Stimulated activated CD4-positive, alpha-beta T cell treated with anti-CD3 and anti-CD28 coated beads, TNF-alpha, amount 100 ng/mL, for 1 hour (primary cell): ENCODE measurements at regions not wholly inside any gene's neighbourhood (a gene's known extent, or its start where the extent isn't known, plus 50 kb on each side); places are given as distances from the start of the nearest gene placed in this dataset.

Experiments used
- DNase-seq, 3 donors: peaks; one replicate each; pipeline ENCODE4 v3.0.0-alpha.2; 2020; ENCODE audit warnings: low read depth in 3 of 3, low spot score in 1 of 3

DNA sequence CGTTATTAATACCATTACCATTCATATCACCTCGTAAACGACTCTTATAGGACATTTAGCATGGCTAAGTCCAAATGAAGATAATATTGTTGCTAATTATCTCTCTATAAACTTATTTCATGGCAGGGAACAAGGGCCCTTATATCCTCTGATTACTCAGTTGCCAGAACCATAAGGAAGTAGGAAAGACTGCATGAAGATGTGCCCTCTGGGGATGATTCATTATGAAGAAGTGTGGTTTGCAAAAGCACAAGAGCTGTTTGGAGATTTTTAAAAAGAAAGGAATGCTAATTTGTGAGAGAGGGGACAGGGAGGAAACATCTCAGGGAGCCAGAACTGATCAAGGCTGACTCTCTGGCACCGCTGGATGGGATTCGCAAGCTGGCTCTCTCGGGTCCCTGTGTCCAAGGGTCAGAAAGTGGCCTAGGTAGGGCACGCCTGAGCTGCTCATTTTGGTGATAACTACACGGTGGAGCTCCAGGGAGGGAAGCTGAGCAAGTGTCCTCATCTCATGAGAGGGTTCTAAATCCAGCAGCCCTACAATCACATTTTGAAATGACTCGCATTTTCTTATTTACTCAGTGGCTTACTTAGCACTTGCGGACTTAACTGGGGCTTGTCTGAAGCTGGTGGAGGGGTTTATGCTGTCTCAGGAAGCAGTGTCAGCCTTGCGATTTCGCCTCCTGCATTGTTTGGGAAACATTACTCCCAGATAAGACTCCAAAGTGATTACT lies 136.8 kb downstream of the C5orf15 start:
- DNase-seq = no peak

DNA sequence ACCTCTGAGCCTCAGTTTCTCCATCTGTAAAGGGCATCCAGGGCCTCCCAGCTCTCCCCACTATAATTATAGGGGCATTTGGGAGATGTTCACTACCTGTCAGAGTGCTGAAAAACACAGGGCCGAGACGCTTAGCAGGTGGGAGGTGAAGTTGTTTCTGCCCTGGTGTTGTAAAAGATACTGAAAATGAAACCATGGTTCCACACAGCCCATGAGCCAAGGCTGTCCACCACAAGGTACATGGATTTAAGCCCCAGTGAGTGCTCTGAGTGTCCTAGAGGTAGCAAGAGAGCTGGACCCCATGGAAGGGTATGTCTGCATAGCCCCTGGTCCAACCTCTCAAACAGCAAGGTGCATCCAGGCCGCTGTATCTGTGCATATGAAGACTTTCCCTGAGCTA lies 137.5 kb downstream of the C5orf15 start:
- DNase-seq = no peak

DNA sequence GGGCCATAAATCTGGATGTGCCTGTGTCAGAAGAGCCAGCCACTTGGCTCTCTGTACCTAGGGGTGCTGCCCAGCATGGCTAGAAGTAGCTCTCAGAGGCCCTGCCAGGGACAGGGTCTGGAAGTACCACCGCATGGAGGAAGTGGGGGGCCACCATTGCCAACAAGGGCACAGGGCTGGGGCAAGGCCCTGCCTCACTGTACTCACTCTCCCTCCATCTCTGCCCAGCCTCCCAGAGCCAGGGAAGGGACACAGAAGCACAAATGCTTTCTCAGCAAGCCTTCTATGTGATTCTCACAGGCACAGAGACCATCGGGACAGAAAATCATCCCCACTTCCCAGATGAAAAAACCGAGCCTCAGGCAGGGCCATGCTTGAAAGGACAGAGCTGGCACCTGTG lies 138.1 kb downstream of the C5orf15 start:
- DNase-seq = no peak

DNA sequence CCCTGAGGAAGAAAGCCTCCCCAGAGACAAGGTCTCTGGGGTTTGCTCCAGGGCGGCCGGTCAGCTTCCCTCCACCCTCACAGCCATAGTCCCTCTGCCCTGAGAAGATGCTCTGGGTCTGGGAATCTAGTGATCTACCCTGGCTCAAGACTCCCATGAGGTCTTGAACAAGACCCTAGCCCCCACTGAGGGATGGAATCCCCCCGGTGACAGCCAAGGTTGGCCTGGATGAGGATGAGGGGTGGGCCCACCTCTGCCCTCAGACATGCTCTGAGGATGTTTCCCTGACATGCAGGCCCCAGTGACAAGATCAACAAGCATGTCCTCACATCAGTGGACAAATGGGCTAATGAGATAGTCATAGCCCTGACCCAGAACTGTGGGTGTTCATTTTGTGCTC lies 138.6 kb downstream of the C5orf15 start:
- DNase-seq = no peak

DNA sequence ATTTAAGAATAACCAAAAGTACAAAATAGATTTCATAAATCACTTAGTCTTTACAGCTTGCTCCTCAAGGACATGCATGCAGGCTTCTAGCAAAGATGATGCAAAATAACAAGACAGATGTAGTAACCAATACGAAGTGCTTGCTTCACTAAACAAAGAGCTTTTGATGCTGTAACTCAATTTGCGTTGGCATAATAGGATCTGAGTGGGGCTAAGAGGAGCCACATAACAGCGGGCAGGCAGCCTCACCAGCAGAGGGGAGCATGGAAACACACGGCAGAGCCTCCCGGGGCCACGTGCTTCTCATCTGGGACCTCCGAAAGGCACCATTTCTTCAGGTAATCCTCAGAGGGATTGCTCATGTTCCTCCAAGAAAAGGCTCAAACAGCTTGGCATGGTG lies 139.7 kb downstream of the C5orf15 start:
- DNase-seq = no peak

DNA sequence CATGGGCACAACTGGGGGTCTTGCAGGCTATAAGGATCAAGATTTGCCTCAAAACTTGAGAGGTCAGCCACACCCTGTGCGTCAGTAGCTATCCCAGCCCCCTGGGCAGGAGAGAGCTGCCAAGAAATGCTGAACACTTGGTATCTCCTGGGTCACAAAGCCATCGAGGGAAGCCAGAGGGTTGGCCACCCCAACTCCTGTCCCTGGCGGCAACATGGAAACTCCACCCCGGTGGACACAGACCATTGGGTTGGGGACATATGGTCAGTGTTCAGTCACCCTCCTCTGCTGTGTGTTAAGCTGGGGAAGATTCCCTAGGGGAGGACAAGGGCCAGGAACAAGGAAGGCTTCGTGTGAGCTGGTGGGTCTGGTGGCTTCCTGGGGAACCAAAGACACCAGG lies 140.6 kb downstream of the C5orf15 start:
- DNase-seq = no peak

DNA sequence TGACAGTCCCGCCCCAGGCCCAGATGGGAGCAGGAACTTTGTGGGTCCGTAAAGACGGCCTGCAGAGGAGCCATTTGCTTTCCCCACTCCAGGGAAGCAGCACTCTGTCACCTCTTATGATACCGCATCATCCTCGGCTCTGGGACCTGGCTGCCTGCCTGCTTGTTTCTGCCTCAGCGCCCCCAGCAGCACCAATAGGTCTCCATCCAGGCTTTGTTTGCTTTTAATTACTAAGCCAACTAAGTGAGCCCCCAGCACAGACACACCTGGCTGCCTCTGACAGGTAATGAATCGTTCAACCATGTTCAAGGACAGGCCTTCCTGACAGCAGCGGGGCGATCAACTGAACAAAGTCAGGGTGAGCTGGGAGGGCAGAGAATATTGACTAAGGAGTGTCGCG lies 141.4 kb downstream of the C5orf15 start:
- DNase-seq = no peak

DNA sequence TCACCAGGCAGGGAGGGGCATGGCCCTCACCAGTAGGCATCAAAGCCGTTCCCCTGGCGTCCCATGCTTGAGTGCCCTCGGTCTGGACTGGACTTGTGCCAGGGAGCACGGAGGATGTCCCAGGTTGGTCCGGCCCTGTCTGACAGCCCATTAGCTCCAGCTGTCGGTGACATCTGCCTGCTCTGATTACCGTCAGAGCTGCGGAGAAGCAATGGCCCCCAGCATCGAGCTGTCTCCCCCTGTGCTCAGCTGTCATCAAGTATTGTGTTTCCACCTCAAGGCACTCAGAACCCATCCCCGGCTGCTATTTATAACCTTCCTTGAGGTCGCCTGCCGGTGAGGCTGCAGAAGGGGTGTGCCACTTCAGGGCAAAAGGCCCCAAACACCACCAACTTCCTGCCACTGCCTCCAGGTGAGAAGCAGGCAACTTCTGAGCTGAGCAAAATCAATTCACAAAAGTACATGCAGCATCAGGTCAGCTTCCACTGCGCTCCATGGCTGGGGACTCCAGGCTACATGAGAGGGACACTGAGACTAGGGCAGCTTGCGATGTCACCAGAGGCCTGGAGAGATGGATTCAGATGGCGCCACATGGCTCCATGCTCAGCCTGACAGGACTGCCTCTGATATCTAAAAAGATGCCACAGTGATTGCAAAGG lies 142.7 kb downstream of the C5orf15 start:
- no peak for DNase-seq

DNA sequence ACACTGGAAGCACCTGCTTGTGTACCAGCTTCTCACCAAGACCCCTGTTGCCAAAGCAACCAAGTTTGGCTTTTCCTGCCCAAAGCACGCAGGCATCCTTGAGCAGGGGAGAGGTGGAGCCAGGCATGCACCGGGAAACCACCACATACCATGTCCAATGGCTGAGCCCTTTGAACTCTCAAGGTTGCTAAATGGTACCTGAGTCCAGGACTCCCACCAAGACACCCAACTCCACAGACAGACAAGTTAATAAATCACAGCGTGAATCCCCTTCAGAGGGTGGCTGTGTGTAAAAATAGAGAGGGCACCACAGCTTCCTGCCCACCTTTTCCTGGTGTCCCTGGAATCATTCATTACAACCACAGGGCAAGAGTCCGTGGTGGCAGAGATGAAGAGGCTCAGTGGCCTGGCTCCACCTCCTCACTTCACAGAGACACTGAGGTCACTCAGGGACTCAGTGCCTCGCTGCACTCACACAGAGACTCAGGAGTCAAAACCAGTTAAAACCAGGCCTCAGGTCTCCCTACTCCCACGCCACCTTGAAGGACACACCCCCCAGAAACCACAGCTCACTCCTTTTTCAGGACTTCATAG lies 143.7 kb downstream of the C5orf15 start:
- DNase-seq = no peak

DNA sequence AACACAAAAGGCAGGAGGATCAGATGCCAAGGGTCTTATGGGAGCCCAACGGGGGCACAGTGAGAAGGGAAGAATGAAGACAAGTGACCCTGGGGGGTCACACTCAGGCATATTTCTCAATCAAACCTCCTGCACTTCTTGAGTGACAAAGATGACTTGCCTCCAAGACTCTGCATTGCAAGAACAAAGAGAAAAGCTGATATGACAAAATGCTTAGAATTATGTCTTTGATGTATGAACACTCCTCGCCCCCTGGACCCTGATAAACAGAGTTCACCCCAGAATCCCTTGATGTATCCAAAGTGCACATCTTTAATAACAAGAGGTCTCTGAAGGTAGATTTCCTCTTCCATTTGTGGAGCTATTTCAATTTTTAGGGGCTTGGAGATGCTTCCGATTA lies 146.5 kb downstream of the C5orf15 start:
- DNase-seq = no peak

DNA sequence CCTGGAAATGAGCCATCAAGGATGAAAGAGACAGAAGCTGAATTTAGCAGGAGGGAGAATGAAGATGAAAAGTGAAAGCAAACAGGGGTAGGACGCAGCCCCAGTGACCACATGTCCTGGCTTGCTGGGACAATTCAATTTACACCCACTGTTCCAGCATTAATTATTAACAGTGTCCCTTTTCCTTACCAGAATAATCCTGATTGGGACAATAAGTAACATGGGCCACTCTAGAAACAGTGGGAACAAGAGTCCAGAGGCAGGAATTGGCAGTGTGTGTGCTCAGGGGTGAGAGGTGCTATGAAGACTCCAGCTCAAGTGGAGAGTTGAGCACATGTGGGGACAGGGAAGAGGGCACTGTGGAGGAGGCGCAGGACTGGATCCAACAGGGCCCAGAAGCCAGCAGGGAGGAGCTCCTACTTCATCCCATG lies 147.1 kb downstream of the C5orf15 start:
- DNase-seq = no peak

DNA sequence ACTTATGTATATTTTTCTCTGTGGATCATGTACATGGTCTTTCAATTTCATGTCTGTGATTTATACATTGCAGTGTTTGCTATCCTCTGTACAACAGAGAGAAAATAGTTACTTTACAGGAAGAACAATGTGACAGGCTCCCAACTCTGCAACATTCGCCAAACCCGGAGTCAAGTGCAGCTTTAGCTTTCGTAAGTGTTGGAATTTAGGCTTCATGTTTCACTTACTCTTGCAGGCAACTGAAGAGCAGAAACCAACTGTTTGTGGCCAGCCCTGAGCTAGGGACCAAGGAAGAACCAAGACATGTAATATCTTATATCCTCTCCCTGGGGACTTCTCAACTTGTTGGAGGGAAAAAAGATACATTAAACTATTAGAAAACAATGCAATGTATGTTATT lies 147.9 kb downstream of the C5orf15 start:
- DNase-seq = no peak

DNA sequence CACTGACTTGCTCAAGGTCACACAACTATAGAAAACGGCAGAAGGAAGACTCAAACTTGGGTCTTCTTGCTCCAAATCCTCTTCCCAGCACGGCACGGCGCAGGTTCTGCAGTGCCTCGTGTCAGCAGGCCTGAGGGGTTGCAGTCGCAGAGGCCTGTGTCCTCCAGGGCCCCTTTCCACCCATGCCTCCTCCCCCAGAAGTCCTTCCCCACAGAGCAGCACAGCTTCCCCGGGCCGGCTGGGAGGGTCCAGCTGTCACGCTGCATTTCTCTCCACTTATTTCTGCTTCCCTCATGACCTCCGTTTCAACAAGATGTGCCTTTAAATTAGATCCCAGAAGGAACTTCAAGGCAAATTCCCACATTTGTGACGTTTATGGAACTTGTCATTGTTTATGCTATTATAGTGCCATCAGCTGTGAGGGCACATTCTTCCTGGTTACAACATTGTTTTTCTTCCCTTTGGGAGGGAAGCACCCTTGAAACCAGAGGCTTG lies 148.4 kb downstream of the C5orf15 start:
- no peak for DNase-seq

DNA sequence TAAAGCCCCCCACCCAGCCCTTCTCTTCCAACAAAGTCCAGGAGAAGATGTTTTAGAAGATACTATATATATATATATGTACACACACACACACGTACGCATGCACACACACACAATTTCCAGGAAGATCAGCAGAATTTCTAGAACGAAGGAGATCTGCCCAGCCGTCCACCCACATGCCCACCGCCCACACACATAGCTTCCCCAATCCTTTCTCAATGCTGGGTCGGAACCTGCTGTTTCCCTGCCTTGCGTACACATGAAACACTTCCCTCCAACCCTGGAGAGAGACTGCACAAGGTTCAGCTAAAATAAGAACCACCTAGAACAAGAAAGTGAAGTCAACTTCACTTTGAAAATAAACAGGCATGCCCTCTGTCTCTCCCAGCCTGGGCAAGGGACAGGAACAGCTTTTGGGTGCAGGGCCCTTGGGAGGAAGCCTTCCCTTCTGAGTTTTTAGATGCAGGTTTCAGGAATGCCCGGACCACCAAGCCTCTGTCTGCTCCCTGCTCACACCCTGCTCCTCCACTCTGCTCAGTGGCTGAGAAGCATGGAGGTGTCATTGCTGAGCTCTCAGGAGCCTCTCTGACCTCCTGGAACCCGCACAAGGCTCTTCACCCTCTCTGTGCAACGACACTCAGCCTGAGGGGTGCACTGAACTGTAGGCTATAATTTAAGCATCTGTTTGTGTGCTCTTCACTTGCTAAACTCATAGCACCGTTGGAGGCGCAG lies 149.4 kb downstream of the C5orf15 start:
- DNase-seq = no peak

DNA sequence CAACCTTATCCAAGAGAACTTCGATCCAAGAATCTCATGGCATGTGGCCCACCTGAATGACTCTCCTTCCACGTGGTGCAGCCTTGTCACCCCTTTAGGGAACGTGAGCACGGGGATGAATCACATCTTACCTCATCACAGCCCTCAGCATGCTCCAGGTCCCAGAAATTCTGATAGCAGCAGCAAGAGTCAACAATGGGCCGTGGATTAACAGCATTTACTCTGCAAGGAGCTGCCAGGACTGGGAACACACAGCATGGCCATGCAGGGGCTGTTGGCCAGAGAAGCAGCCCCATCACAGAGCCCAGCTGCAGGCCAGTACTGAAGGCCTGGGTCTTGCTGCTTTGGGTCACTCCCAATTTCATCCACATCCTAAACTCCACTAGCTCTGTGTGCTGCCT lies 150.4 kb downstream of the C5orf15 start:
- DNase-seq = no peak

DNA sequence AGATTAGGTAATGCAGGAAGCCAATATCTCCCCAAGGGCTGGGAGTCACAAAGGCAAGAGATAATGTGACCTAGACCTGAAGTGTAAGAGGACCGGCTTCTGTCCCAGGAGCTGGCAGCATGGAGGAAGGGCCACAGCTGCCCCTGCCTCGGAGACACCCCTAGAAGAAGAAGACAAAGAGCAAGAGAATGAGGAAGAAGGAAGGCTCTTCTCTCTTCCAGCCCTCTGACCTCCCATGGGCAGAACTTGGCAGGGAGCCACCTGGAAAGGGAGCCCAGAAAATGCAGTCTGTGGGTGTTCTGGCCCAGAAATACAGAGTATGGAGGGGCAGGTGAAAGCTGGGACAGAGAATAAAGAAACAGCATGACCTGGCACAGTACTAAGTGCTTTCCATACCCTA lies 151.0 kb downstream of the C5orf15 start:
- DNase-seq = no peak

DNA sequence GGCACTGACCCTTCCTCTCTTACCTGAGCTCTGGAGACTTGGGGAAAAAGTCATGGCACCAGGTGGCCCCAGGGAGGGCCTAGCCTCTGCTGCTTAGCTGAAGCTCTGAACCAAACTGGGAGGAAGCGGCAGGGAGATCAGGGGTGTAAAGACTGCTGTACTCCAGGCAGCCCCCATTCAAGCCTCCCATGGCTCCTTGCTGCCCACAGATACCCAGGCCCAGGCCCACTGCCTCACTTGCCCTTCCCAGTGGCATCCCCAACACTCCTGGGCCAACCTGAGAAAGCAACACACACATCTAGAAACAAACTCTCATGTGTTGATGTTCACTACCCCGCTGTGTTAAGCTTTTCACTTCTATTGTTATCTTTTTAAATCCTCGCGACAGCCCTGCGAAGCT lies 151.6 kb downstream of the C5orf15 start:
- DNase-seq = no peak

DNA sequence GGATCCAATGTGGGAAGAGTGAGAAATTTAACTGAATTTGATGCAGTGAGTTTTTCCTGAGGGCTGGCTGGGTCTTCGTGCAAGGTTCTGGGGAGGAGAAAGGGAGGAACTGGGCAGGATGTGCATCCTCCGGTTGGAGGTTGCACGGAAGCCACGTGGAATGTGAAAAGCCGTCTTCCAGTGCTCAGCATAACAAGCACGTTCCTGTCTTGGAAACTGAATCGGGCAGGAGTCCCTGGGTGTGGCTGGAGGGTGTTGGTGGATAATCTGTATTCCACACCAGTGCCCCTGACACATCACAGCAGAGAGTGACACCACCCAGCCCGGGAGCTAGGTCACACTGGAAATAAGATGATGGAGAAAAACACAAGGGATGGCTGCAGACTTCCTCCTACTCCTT lies 154.3 kb downstream of the C5orf15 start:
- DNase-seq = no peak

DNA sequence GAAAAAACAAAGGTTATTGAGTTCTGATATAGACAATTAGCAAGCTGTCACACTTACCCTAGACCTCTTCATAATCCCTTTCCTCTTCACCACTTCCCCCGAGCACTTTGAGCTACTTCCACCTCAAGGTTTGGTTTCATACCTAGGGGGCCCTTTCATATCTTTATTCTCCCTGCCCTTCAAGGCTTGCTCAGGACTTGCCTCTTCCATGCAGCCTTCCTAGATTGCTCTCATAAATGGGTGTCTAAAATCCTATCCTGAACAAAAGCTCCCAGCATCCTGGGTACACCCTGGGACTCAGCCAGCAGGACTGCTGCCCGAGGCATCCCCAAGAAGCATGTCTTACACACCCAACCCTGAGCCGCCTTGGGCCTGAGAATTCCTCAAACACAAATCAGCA lies 157.3 kb downstream of the C5orf15 start:
- DNase-seq = no peak

DNA sequence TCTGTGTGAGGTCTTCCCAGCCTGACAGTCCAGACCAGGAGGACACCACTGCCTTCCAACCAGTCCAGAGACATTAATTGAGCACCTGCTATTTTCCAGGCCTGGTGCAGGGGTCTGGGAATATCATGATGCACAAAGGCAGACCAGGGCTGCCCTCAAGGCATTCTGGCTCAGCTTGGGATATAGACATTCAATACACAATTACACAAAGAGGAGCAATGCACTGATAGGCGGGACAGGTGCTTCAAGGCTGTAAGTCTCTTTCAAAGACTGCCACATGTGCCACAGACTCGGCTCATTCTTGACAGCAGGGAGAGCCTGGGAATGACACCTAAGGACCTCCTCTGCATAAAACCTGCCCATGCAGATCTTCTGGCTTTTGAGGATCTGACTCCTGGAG lies 158.6 kb downstream of the C5orf15 start:
- no peak for DNase-seq

DNA sequence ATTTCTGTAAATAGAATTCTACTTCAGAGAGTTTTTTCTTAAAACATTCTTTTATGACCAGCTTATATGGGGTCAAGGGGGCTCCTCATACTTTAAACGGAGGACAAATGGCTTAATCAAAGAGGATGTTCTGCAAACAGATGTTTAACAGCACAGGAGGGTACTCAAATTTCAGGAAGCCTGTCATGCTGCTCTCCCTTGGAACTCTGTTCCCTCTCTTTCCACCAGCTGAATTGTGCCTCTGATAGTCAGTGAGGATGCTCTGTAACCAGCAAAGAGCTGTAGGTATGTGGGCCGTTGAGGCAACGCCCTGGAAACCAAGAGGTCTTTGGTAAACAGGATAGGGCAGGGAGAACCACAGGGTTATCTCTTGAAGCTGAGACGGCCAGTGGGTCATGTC lies 161.1 kb downstream of the C5orf15 start:
- DNase-seq = no peak

DNA sequence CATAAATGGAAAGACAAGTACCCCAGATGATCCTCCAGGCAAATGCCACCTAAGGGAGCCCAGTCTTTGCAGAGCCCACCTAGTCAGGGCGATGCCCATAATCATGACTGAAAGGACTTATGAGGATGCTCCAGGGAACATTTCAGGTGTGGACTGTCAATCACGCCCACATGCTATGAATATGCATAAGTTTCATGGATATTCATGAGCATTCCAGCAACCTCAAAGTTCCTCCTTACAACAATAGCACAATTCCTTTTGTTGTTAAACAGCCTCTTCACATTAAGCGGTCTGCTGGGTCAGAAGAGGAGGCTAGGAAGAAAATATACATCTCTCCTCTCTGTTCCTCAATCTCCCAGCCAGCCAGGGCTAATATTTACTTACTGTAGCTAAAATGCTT lies 161.6 kb downstream of the C5orf15 start:
- no peak for DNase-seq
